NCI-H2227 (cell line): ENCODE measurements at regions not wholly inside any gene's neighbourhood (a gene's known extent, or its start where the extent isn't known, plus 50 kb on each side); places are given as distances from the start of the nearest gene placed in this dataset.

Experiments
- DNase-seq: peaks from one replicate; lab custom pipeline; 2025; ENCODE audit not compliant: unreplicated experiment; lab: John Stamatoyannopoulos, UW

DNA sequence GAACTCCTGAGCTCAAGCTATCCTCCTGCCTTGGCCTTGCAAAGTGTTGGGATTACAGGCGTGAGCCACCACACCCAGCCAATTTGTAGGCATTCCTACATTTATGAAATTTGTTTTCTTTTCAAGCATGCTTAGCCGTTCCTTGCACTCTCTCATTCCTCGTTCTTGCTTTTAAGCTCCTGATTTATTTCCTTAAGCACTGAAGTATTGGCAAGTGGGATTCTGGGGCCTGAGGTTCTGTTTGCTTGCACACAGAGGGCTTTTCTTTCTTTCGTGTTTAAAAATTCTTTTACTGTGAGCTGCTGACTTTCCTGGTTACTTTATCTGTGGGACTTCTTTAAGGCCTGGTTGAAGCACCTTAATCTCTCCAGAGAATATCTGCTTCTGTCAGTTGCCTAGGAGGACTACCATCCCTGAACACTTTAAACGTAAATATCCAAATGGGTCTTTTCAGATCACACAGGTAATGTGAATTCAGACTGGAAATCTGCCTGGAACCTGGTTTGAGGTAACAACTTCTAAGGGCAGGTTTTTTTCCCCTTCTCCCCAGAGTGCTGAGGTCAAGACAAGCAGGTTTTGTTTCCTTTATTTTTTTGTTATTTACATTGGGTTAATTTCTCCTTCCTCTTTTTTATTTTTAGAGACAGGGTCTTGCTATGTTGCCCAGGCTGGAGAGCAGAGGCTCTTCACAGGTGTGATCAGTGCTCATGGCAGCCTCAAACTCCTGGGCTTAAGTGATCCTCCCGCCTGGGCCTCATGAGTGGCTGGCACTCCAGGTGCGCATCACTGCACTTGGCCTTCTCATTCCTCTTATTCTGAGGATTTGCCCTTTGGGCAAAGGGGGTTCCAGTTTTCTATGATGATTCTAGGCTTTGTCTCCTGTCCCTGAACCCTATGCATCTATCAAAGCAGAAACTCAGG is 102.9 kb downstream of the PFKFB3 start:
- no peak for DNase-seq

- DNase-seq, result no peak
Observed at GRCh38 chr10:6306917-6307316, 104.2 kb downstream of the PFKFB3 start.

GRCh38 chr10:6309816-6310215 is 107.1 kb downstream of the PFKFB3 start:
- DNase-seq, result no peak

DNA sequence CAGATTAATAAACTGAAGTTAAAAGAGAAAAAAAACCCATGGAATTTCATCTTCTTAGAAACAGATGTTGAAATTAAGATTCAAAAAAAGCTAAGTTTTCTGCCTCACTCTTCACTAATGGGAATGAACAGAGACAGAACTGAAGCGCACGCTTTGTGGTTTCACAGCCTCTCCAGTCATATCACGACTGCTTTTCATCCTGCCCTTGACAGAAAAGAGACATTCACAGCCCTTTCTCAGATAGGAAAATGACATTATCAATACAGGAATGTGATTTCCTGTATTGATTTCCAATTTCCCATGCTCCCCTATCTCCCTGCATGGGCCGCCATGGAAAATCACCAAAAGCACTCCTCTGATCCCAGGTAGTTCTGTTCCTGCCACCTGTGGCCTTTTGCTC is 108.2 kb downstream of the PFKFB3 start:
- DNase-seq, result no peak

- DNase-seq, result no peak
Observed at GRCh38 chr10:6311700-6312330, 109.1 kb downstream of the PFKFB3 start.

- DNase-seq, result no peak
Observed at GRCh38 chr10:6312636-6313035, 109.9 kb downstream of the PFKFB3 start.

- peak; percentile 6 for DNase-seq
Observed at GRCh38 chr10:6313111-6313895, 110.6 kb downstream of the PFKFB3 start.

- no peak for DNase-seq
Observed at GRCh38 chr10:6314620-6315205, 112.0 kb downstream of the PFKFB3 start.

DNA sequence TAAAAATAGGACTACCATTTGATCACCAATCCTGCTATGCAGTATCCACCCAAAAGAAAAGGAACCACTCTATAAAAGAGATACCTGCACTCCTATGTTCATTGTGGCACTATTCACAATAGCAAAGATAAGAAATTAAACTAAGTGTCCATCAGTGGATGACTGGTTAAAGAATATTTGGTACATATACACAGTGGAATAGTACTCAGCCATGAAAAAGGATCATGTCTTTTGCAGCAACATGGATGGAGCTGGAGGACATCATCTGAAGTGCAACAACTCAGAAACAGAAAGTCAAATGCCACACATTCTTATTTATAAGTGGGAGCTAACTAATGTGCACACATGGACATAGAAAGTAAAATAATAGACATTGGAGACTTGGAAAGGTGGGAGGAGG is 116.4 kb downstream of the PFKFB3 start:
- no peak for DNase-seq

DNA sequence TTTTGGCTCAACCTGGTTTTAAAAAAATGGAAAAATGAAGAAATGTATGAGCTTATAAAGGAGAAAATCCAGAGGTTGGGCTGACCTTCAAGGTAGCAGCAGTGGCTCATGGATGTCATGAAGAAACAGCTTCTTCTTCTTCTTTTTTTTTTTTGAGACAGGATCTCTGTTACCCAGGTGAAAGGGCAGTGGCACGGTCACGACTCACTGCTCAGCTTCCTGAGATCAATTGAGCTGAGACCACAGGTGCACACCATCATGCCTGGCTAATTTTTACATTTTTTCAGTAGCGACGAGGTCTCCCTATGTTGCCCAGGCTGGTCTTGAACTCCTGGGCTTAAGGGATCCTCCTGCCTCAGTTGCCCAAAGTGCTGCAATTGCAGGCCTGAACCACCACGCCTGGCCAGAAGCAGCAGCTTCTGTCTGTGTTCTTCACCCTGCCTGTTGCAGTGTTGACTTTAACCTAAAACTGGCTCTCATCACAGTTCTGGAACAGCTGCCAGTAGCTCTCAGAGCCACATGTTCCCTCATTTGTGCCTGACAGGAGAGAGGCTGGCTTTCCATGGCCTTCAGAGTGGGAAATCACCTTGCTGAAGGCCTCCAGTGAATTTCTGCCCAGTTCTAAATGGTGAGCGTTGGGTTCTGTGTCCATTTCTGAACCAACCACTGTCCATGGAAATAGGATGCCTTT is 117.7 kb downstream of the PFKFB3 start:
- DNase-seq, result no peak

DNA sequence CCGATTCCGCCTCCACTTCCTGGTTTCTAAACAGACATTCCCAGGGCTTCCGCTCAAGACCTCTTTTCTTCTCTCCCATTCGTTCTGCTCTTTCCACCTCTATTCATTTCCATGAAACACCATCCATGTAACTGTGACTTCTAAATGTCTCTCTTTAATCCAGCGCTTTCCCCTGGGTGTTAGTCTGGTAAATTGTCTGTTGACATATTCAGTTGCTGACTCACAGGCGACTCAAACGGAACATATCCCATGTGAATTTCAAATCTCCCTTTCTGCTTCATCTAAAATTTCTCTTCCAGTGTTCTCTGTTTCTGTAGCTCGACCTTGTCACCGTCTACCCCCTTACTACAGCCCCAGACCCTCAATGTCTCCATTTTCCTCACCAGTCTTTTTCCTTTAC is 119.1 kb downstream of the PFKFB3 start:
- DNase-seq, result no peak

DNA sequence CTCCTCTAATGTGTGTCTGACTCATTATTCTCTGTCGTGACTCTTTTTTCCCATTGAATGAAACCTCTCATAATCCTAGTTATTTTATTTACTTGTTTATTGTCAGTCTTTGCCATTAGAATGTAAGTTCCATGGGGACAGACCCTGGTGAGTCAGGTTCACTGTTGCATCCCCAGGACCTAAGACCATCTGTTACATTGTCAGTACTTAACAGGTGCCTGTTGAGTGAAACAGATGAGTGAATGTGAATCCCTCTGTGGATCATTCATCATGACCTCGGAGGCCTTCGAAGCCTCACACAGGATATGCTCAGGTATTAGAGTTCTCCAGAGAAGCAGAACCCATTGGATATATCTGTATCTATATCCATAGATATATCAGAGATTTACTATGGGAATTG is 120.1 kb downstream of the PFKFB3 start:
- DNase-seq, result no peak

DNA sequence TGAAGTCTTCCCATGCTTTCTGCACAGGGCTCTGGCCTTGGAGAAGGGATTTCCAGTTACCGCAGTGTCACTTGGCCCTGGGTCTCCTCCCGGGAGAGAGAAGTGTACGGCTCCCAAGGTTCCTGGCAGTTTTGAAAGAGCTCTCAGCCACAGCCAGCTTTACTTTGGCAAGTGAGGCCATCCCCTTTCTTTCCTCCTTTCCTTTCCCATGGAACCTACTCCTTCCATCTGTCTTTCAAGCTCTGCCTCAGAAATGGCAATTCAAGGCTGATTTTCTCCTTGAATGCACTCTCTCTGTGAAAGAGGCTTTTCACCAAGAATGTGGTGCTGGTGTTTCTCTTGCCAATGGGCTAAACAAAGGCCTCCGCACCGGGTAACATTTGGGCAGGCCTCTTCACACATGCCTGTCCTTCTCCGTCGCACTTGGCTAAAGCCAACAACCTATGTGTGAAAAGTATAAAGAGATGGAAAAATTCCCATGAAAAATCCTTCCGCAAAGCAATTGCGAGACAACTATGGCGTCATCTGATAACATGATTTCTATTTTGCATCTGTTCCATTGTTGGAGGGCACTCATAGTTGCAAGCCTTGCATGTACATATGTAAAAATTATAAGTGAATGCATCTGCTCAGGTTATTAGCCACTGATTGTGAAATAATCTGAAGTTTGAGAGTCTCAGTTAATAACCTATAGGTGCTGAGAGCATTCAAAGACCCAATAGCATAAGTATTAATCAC is 125.4 kb downstream of the PFKFB3 start:
- DNase-seq, result no peak

GRCh38 chr10:6328699-6329423 is 126.1 kb downstream of the PFKFB3 start:
- no peak for DNase-seq

GRCh38 chr10:6333086-6333485 is 130.4 kb downstream of the PFKFB3 start:
- no peak for DNase-seq

DNA sequence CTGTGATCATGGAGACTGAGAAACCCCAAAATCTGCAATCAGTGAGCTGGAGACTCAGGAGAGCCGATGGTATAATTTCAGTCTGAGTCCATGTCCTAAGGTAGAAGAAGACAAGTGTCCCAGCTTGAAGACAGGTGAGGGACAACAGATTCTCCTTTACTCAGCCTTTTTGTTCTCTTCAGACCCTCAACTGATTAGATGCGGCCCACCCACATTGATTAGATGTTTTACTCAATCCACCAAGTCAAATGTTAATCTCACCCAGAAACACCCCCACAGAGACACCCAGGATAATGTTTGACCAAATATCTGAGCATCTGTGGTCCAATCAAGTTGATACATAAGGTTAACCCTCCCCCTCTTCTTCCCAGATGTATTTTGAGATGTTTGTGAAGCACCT is 131.2 kb downstream of the PFKFB3 start:
- DNase-seq, result no peak

- no peak for DNase-seq
Observed at GRCh38 chr10:6336016-6336415, 133.3 kb downstream of the PFKFB3 start.

GRCh38 chr10:6337382-6337781 is 134.7 kb downstream of the PFKFB3 start:
- no peak for DNase-seq

DNA sequence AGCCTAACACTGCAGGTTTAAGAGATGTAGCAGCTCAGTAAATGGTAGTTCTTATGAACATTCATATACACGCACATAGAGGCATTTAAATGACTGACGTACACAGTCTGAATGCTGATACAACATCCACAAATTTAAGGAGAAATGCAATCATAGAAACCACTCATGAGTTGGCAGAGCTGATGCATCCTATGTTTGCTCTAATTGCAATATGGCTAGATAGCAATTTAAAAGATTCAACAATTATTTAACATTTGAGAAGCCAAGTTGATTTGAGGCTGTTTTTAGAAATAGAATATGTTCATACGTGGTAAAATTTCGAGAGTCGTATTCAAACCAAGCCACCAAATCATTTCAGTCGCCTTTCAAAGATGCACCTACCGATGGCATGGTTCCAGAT is 135.6 kb downstream of the PFKFB3 start:
- DNase-seq, result no peak
